Liver (tissue), 3 donors: ENCODE measurements at regions not wholly inside any gene's neighbourhood (a gene's known extent, or its start where the extent isn't known, plus 50 kb on each side); places are given as distances from the start of the nearest gene placed in this dataset.

Experiments used
- CTCF ChIP-seq: fragments of 150-350 bp; IDR thresholded peaks from 2 replicates; pipeline ENCODE4 v1.5.1; 2017; ENCODE audit warnings: improper control_type of control experiment, low read depth, low read length; ENCODE audit not compliant: missing input control
- EGR1 ChIP-seq, 2 donors: IDR thresholded peaks; 2 replicates each; pipeline ENCODE4 v1.6.1; 2016 to 2018; ENCODE audit warnings: antibody characterized with exemption in 2 of 2, low read depth in 2 of 2
- FOXA2 ChIP-seq: IDR thresholded peaks from 2 replicates; pipeline ENCODE4 v1.6.1; 2016; ENCODE audit warnings: antibody characterized with exemption
- GABPA ChIP-seq, 2 donors: IDR thresholded peaks in 1 of 2; conservative IDR thresholded peaks in 1 of 2; 2 replicates each; pipeline ENCODE4 v1.6.1; 2016; ENCODE audit warnings: antibody characterized with exemption in 2 of 2, mild to moderate bottlenecking in 1 of 2, moderate library complexity in 1 of 2
- HNF4G ChIP-seq: IDR thresholded peaks from 2 replicates; pipeline ENCODE4 v1.6.1; 2016; ENCODE audit warnings: antibody characterized with exemption
- JUND ChIP-seq, 2 donors: IDR thresholded peaks; 2 replicates each; pipeline ENCODE4 v1.6.1; 2016; ENCODE audit warnings: antibody characterized with exemption in 2 of 2
- MAX ChIP-seq: IDR thresholded peaks from 2 replicates; pipeline ENCODE4 v1.6.1; 2016; ENCODE audit warnings: antibody characterized with exemption
- NR2F2 ChIP-seq: IDR thresholded peaks from 2 replicates; pipeline ENCODE4 v1.6.1; 2016; ENCODE audit warnings: antibody characterized with exemption
- RAD21 ChIP-seq, 2 donors: IDR thresholded peaks; 2 replicates each; pipeline ENCODE4 v1.6.1; 2016; ENCODE audit warnings: antibody characterized with exemption in 2 of 2, mild to moderate bottlenecking in 2 of 2
- REST ChIP-seq: IDR thresholded peaks from 2 replicates; pipeline ENCODE4 v1.6.1; 2016; ENCODE audit warnings: antibody characterized with exemption, mild to moderate bottlenecking
- TAF1 ChIP-seq: conservative IDR thresholded peaks from 2 replicates; pipeline ENCODE4 v1.6.1; 2016; ENCODE audit warnings: antibody characterized with exemption, mild to moderate bottlenecking
- YY1 ChIP-seq: IDR thresholded peaks from 2 replicates; pipeline ENCODE4 v1.6.1; 2016; ENCODE audit warnings: antibody characterized with exemption, mild to moderate bottlenecking
- ZBTB33 ChIP-seq: IDR thresholded peaks from 2 replicates; pipeline ENCODE4 v1.6.1; 2016; ENCODE audit warnings: antibody characterized with exemption
- donor health status: healthy.
- donor health status: healthy.

GRCh38 chr2:56806924-56807323 is 623.1 kb downstream of the CCDC85A start:
- TF ChIP-seq CTCF (no peak), MAX (no peak), ZBTB33 (no peak), RAD21 (IDR thresholded peaks at IDR 0.05) (no peak), TAF1 (no peak), REST (no peak), HNF4G (no peak), YY1 (no peak), EGR1 (IDR thresholded peaks at IDR 0.05; ENCODE audit: low read depth in 2 of 2) (no peak), NR2F2 (no peak), JUND (IDR thresholded peaks at IDR 0.05) (no peak), FOXA2 (no peak), GABPA (IDR thresholded peaks at IDR 0.05 in 1 of 2, conservative IDR thresholded peaks at IDR 0.05 in 1 of 2) (no peak)
